NCI-H1417 treated with DMSO at 0.1 percent for 48 hours (cell line): ENCODE measurements at regions not wholly inside any gene's neighbourhood (a gene's known extent, or its start where the extent isn't known, plus 50 kb on each side); places are given as distances from the start of the nearest gene placed in this dataset.

Experiments
- DNase-seq: peaks from one replicate; lab custom pipeline; 2025; lab: John Stamatoyannopoulos, UW

- peak; percentile 17 for DNase-seq
These were observed 103.7 kb upstream of the ZMIZ1 start for GRCh38 chr10:78964952-78965633.

GRCh38 chr10:78966182-78966787 is 102.5 kb upstream of the ZMIZ1 start:
- no peak for DNase-seq

GRCh38 chr10:78966844-78967488 is 101.8 kb upstream of the ZMIZ1 start:
- DNase-seq: no peak

- DNase-seq: no peak
These were observed 100.3 kb upstream of the ZMIZ1 start for GRCh38 chr10:78968300-78968942.

GRCh38 chr10:78968943-78969342 is 99.8 kb upstream of the ZMIZ1 start:
- DNase-seq: no peak

GRCh38 chr10:78969719-78970118 is 99.0 kb upstream of the ZMIZ1 start:
- DNase-seq: no peak

- no peak for DNase-seq
These were observed 98.5 kb upstream of the ZMIZ1 start for GRCh38 chr10:78970261-78970660.

GRCh38 chr10:78971094-78971682 is 97.6 kb upstream of the ZMIZ1 start:
- no peak for DNase-seq

GRCh38 chr10:78972160-78972946 is 96.4 kb upstream of the ZMIZ1 start:
- no peak for DNase-seq

- DNase-seq: peak; percentile 61
These were observed 95.5 kb upstream of the ZMIZ1 start for GRCh38 chr10:78972947-78973900.

- peak; percentile 76 for DNase-seq
These were observed 94.7 kb upstream of the ZMIZ1 start for GRCh38 chr10:78973901-78974616.

GRCh38 chr10:78974617-78975317 is 94.0 kb upstream of the ZMIZ1 start:
- DNase-seq: no peak

GRCh38 chr10:78975926-78976325 is 92.8 kb upstream of the ZMIZ1 start:
- no peak for DNase-seq

- no peak for DNase-seq
These were observed 91.7 kb upstream of the ZMIZ1 start for GRCh38 chr10:78976825-78977755.

GRCh38 chr10:78979938-78980337 is 88.8 kb upstream of the ZMIZ1 start:
- DNase-seq: no peak

GRCh38 chr10:78980354-78980753 is 88.4 kb upstream of the ZMIZ1 start:
- DNase-seq: no peak

- DNase-seq: no peak
These were observed 88.0 kb upstream of the ZMIZ1 start for GRCh38 chr10:78980815-78981214.
